HEK293T (cell line): ENCODE measurements at regions not wholly inside any gene's neighbourhood (a gene's known extent, or its start where the extent isn't known, plus 50 kb on each side); places are given as distances from the start of the nearest gene placed in this dataset.

Source experiments
- CTCF ChIA-PET: fragments of 350-600 bp; formaldehyde crosslinking; extraction: SDS; loops from one replicate; lab custom pipeline; 2021; ENCODE audit warnings: antibody characterized with exemption, inconsistent platforms; lab: Yijun Ruan, JAX
- POLR2A ChIA-PET: fragments of 350-600 bp; formaldehyde crosslinking; extraction: SDS; loops from one replicate; lab custom pipeline; 2020; ENCODE audit warnings: antibody characterized with exemption, inconsistent platforms; lab: Yijun Ruan, JAX
- DNase-seq: peaks from one replicate; pipeline ENCODE4 v3.0.0; 2012; ENCODE audit warnings: mixed read lengths; ENCODE audit errors: extremely low spot score
- ARNT ChIP-seq: fragments of 450-650 bp; IDR thresholded peaks from 2 replicates; pipeline ENCODE4 v1.6.1; 2017; ENCODE audit warnings: mild to moderate bottlenecking
- BHLHE40 ChIP-seq: fragments of 450-650 bp; IDR thresholded peaks from 2 replicates; pipeline ENCODE4 v1.6.1; 2016; ENCODE audit warnings: mild to moderate bottlenecking, moderate library complexity, borderline replicate concordance
- CTBP1 ChIP-seq: fragments of 450-650 bp; IDR thresholded peaks from 2 replicates; pipeline ENCODE4 v1.6.1; 2016; ENCODE audit warnings: borderline replicate concordance
- ELF4 ChIP-seq: fragments of 450-650 bp; IDR thresholded peaks from 2 replicates; pipeline ENCODE4 v1.6.1; 2017; ENCODE audit warnings: antibody characterized with exemption
- FOXA1 ChIP-seq: fragments of 450-650 bp; IDR thresholded peaks from 2 replicates; pipeline ENCODE4 v1.6.1; 2016; ENCODE audit warnings: mild to moderate bottlenecking
- FOXK2 ChIP-seq: fragments of 450-650 bp; IDR thresholded peaks from 2 replicates; pipeline ENCODE4 v1.6.1; 2016; ENCODE audit warnings: mild to moderate bottlenecking
- FOXM1 ChIP-seq: fragments of 450-650 bp; IDR thresholded peaks from 2 replicates; pipeline ENCODE4 v1.6.1; 2017; ENCODE audit warnings: mild to moderate bottlenecking, borderline replicate concordance
- HDGF ChIP-seq: fragments of 450-650 bp; IDR thresholded peaks from 2 replicates; pipeline ENCODE4 v1.6.1; 2017; ENCODE audit warnings: antibody characterized with exemption, borderline replicate concordance
- L3MBTL2 ChIP-seq: fragments of 450-650 bp; conservative IDR thresholded peaks from 2 replicates; pipeline ENCODE4 v1.6.1; 2016; ENCODE audit warnings: mild to moderate bottlenecking
- LEF1 ChIP-seq: fragments of 450-650 bp; IDR thresholded peaks from 2 replicates; pipeline ENCODE4 v1.6.1; 2017; ENCODE audit warnings: mild to moderate bottlenecking, borderline replicate concordance
- NFRKB ChIP-seq: fragments of 450-650 bp; IDR thresholded peaks from 2 replicates; pipeline ENCODE4 v1.6.1; 2016; ENCODE audit warnings: mild to moderate bottlenecking, moderate library complexity
- SP1 ChIP-seq: fragments of 450-650 bp; IDR thresholded peaks from 2 replicates; pipeline ENCODE4 v1.6.1; 2017
- SUZ12 ChIP-seq: fragments of 450-650 bp; IDR thresholded peaks from 2 replicates; pipeline ENCODE4 v1.6.1; 2016; ENCODE audit warnings: mild to moderate bottlenecking
- TARDBP ChIP-seq: fragments of 450-650 bp; IDR thresholded peaks from 2 replicates; pipeline ENCODE4 v1.6.1; 2016
- ZNF384 ChIP-seq: fragments of 450-650 bp; IDR thresholded peaks from 2 replicates; pipeline ENCODE4 v1.6.1; 2016
- TF ChIP-seq, protein P1 (sequence below): fragments of 450-650 bp; IDR thresholded peaks from 2 replicates; pipeline ENCODE4 v1.6.1; 2016

DNA sequence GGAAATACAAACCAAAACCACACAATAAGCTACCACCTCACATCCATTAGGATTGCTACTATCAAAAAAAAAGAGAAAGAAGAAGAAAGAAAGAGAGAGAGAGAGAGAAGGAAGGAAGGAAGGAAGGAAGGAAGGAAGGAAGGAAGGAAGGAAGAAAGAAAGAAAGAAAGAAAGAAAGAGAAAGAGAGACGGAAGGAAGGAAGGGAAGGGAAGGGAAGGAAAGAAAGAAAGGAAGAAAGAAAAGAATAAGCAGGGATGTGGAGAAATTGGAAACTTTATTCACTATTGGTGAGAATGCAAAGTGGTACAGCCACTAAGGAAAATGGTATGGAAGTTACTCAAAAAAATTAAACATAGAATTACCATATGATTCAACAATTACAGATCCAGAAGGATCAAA, 159.9 kb downstream of the ID4 start:
- ChIA-PET POLR2A (no interaction called here), CTCF (no interaction called here)
- no peak for DNase-seq
- TF ChIP-seq, protein P1, sequence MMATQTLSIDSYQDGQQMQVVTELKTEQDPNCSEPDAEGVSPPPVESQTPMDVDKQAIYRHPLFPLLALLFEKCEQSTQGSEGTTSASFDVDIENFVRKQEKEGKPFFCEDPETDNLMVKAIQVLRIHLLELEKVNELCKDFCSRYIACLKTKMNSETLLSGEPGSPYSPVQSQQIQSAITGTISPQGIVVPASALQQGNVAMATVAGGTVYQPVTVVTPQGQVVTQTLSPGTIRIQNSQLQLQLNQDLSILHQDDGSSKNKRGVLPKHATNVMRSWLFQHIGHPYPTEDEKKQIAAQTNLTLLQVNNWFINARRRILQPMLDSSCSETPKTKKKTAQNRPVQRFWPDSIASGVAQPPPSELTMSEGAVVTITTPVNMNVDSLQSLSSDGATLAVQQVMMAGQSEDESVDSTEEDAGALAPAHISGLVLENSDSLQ, result no peak
- TF ChIP-seq ZNF384 (no peak), NFRKB (no peak), TARDBP (no peak), BHLHE40 (no peak), HDGF (no peak), FOXK2 (no peak), ELF4 (no peak), SUZ12 (no peak), SP1 (no peak)

DNA sequence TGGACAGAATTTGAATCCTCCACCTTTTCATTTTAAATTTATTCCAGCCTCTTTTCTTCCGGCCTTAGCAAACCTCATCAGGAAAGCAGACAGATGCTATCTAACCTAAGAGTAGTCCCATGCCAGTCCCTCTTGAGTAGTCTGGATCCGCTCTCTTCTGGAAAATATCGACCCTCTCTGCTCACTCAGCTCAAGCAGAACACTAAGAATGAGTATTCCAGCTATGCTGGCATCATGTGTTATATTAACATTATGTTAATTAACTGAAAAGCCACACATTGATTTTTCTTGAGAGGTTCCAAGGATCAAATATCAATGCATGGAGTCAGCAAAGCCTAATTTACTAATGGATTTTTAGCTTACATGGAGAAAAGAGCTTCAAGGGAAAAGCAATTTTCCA, 161.4 kb downstream of the ID4 start:
- no peak for DNase-seq
- POLR2A ChIA-PET, result no interaction called here

DNA sequence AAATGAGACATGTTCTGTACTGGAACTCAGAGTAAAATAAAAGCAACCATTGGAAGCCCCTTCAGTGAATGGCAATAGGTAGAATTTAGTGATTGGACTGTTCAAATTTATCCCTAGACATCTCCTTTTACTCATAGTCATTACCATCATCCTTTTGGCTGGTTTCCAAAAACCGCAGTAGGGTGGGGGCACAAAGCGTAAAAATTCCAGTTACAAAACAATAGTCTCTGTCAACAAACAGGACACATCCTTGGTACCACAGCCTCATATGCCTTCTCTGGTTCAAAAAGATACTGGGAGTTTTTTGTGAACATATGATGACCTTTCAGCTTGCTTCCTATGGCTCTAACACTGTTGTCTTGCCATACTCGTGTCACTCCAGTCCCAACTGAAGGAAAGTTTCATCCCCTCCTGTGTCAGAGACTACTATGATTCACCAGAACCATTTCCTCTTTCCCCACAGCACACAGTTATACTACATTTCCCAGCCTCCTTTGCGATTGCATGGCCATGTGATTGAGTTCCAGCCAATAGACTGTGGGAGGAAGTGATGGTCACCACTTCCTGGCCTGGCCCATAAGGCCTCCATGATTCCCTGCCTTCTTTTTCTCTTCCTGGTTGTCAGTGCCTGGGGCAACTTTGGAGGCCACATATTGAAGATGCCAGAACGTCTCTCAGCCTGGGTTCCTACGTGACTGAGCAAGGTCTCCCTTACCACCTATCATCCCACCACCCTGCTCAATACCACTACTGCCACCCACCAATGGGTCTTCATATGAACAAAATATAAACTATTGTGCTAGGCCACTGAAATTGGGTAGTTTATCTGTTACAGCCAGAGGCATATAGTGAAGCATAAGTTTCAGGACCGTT, 162.4 kb downstream of the ID4 start:
- TF ChIP-seq LEF1, result no peak
- no peak for TF ChIP-seq TARDBP
- DNase-seq, result peak; percentile 22
- POLR2A ChIA-PET, result no interaction called here
- CTCF ChIA-PET, result no interaction called here

More for the DNA sequence above, 161.4 kb downstream of the ID4 start:
- CTCF ChIA-PET, result no interaction called here
- no peak for TF ChIP-seq FOXM1
- TF ChIP-seq BHLHE40, result no peak

DNA sequence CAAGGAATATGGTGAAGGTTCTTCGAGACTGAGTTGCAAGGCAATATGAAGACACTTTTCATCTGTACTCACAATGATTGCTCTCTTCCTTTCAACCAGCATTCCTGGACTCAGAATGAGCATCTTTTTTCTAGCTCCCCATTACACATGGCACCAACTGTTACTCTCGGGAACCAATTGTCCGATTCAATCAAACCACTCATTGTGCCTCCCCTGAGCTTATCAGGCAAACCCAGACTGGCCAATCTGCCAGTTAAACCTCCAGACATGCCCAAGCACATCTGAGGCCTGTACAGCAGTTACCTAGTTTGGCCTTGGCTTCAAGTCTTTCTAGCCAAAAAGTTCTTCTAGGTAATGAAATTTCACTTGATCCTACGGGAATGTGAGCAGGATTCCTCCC, 164.1 kb downstream of the ID4 start:
- ChIA-PET CTCF (no interaction called here), POLR2A (no interaction called here)
- no peak for DNase-seq
- no peak for TF ChIP-seq LEF1
- no peak for TF ChIP-seq FOXK2
- TF ChIP-seq SUZ12, result no peak
- no peak for TF ChIP-seq ELF4
- TF ChIP-seq FOXA1, result no peak
- TF ChIP-seq NFRKB, result no peak
- no peak for TF ChIP-seq HDGF

DNA sequence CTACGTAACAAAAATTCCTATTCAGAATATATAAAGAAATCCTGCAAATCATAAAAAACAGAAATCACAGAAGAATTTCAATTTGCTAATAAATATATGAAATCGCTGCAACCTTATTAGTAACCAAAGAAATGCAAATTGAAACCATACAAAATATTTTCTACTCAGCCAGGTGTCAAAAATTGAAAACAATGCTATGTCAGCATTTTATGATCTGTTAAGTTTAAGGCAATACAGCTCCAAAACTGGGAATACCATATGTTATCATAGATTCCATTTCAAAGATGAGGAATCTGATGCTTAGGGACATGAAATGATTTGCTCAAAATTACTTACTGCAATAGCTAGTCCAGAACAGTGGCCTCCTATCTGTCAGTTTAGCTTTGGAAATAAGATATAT, 168.9 kb downstream of the ID4 start:
- DNase-seq, result no peak
- TF ChIP-seq CTBP1 (no peak), LEF1 (no peak), ELF4 (no peak), FOXM1 (no peak), ARNT (no peak), L3MBTL2 (no peak)
- CTCF ChIA-PET, result no interaction called here
- POLR2A ChIA-PET, result no interaction called here

DNA sequence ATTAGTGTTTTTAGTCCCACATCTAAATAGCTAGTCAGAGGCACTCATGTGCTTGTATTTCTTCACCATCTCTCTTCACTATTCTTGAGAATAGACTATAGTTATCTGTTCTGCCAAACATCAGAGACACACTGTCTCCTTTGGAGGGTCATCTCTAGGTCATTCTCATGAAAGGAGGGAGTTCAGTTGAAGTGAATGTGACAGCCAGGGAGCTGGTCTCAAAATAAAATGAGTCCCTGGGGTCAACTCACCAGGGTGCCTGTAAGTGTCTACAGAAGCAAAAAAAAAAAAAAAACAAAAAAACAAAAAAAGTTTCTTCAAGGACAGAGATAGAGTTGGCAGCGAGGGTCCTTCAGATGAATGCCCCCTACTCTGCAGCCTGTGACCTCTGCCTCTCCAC, 171.0 kb downstream of the ID4 start:
- POLR2A ChIA-PET, result no interaction called here
- TF ChIP-seq SUZ12, result no peak
- no peak for TF ChIP-seq LEF1
- no peak for TF ChIP-seq ARNT
- TF ChIP-seq ZNF384, result no peak
- TF ChIP-seq FOXA1, result no peak
- TF ChIP-seq HDGF, result no peak
- no peak for TF ChIP-seq L3MBTL2
- TF ChIP-seq CTBP1, result no peak
- TF ChIP-seq, protein P1, result no peak
- no peak for TF ChIP-seq FOXM1
- no peak for TF ChIP-seq NFRKB
- no peak for TF ChIP-seq FOXK2
- CTCF ChIA-PET, result no interaction called here
- DNase-seq, result no peak

DNA sequence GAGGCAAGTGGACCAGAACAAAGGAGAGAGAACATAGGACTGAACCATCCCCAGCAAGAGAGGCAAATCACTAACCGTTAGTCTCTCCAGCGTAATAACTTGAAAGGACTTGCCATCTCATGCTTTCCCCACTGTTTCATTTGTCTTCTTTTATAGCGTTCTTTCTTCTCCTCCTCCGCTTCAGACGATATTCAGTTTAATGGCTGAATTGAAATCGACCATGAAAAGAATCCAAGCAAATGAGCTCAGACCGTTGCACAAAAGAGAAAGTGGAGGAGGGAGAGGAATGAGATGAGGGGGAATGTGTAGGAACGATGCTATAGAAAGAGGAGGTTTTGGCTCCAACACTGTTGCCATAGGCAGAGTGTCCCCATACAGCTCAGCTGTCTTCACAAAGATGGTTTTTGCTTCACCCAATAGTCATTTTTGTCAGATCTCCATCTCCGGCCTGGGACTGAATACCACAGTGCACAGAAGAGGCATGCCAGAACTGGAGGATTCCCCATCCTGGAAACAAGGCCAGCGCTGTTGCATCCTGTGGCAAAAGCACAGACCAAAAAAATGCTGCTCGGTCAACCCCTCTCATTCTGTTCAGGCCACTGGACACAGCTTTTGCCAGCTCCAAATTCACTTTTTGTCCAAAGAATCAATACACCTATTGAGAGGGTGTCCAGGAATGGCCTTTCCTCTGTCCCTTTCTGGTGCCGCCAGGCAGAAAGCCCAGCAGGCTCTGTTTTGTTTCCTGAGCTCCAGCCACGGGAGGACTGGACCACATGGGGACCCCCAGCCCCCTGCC, 176.1 kb downstream of the ID4 start:
- ChIA-PET POLR2A (no interaction called here), CTCF (no interaction called here)
- no peak for DNase-seq
- TF ChIP-seq SP1, result no peak
- no peak for TF ChIP-seq CTBP1
- TF ChIP-seq LEF1, result no peak
- TF ChIP-seq ZNF384, result no peak
- TF ChIP-seq SUZ12, result no peak
- no peak for TF ChIP-seq ARNT
- no peak for TF ChIP-seq NFRKB
- no peak for TF ChIP-seq HDGF
- TF ChIP-seq, protein P1, result no peak
- no peak for TF ChIP-seq L3MBTL2
